NCI-H1048 (cell line): ENCODE measurements at regions not wholly inside any gene's neighbourhood (a gene's known extent, or its start where the extent isn't known, plus 50 kb on each side); places are given as distances from the start of the nearest gene placed in this dataset.

Experiments used
- DNase-seq: peaks from one replicate; lab custom pipeline; 2025; lab: John Stamatoyannopoulos, UW

GRCh38 chr4:136751556-136751955, 780.7 kb downstream of the PCDH18 start:
- DNase-seq = no peak

- no peak for DNase-seq
Observed at GRCh38 chr4:136750897-136751296, 781.4 kb downstream of the PCDH18 start.

- no peak for DNase-seq
Observed at GRCh38 chr4:136749989-136750388, 782.3 kb downstream of the PCDH18 start.

- DNase-seq = no peak
Observed at GRCh38 chr4:136748773-136749172, 783.5 kb downstream of the PCDH18 start.

GRCh38 chr4:136748165-136748564, 784.1 kb downstream of the PCDH18 start:
- DNase-seq = no peak

- DNase-seq = no peak
Observed at GRCh38 chr4:136743238-136743637, 789.1 kb downstream of the PCDH18 start.

GRCh38 chr4:136742333-136742732, 790.0 kb downstream of the PCDH18 start:
- DNase-seq = no peak

GRCh38 chr4:136741468-136741867, 790.8 kb downstream of the PCDH18 start:
- DNase-seq = no peak

- DNase-seq = no peak
Observed at GRCh38 chr4:136740326-136740725, 792.0 kb downstream of the PCDH18 start.

- no peak for DNase-seq
Observed at GRCh38 chr4:136737066-136737465, 795.2 kb downstream of the PCDH18 start.

GRCh38 chr4:136731025-136731424, 801.3 kb downstream of the PCDH18 start:
- DNase-seq = no peak

- DNase-seq = no peak
Observed at GRCh38 chr4:136725286-136726081, 806.8 kb downstream of the PCDH18 start.

- no peak for DNase-seq
Observed at GRCh38 chr4:136713140-136713539, 819.2 kb downstream of the PCDH18 start.

GRCh38 chr4:136709897-136710296, 822.4 kb downstream of the PCDH18 start:
- no peak for DNase-seq

- DNase-seq = no peak
Observed at GRCh38 chr4:136706942-136707341, 825.4 kb downstream of the PCDH18 start.

- no peak for DNase-seq
Observed at GRCh38 chr4:136699905-136700304, 832.4 kb downstream of the PCDH18 start.

GRCh38 chr4:136691607-136692006, 840.7 kb downstream of the PCDH18 start:
- no peak for DNase-seq

- no peak for DNase-seq
Observed at GRCh38 chr4:136690360-136690759, 841.9 kb downstream of the PCDH18 start.

- no peak for DNase-seq
Observed at GRCh38 chr4:136687596-136687995, 844.7 kb downstream of the PCDH18 start.

GRCh38 chr4:136687118-136687517, 845.2 kb downstream of the PCDH18 start:
- DNase-seq = no peak

- no peak for DNase-seq
Observed at GRCh38 chr4:136680761-136681160, 851.5 kb downstream of the PCDH18 start.

- DNase-seq = no peak
Observed at GRCh38 chr4:136680271-136680670, 852.0 kb downstream of the PCDH18 start.

- DNase-seq = no peak
Observed at GRCh38 chr4:136670265-136670664, 862.0 kb downstream of the PCDH18 start.

- no peak for DNase-seq
Observed at GRCh38 chr4:136664988-136665387, 867.3 kb downstream of the PCDH18 start.
